Jurkat, Clone E6-1 (cell line): ENCODE measurements at regions not wholly inside any gene's neighbourhood (a gene's known extent, or its start where the extent isn't known, plus 50 kb on each side); places are given as distances from the start of the nearest gene placed in this dataset.
"Not testable (repeated sequence)": the region's sequence is repeated elsewhere in the genome, so short reads cannot be mapped to it uniquely, and the experiment has no call there.

Source experiments
- DNase-seq: peaks from one replicate; pipeline ENCODE4 v3.0.0-alpha.2; 2011; ENCODE audit warnings: low read depth, low spot score
- H3K4me3 ChIP-seq: 2 replicates; pipeline ENCODE4 v1.5.1; 2011; ENCODE audit warnings: mild to moderate bottlenecking, low read length, control low read depth, moderate library complexity

- DNase-seq: no peak
- H3K4me3 ChIP-seq: no peak overlapping the region
Measured at GRCh38 chr19:28074773-28075172, 1138.2 kb downstream of the UQCRFS1 start.

- H3K4me3 ChIP-seq: no peak overlapping the region
- DNase-seq: no peak
Measured at GRCh38 chr19:28067882-28068281, 1145.1 kb downstream of the UQCRFS1 start.

- H3K4me3 ChIP-seq: no peak overlapping the region
- no peak for DNase-seq
Measured at GRCh38 chr19:28066988-28067387, 1146.0 kb downstream of the UQCRFS1 start.

GRCh38 chr19:28066161-28066560, 1146.8 kb downstream of the UQCRFS1 start:
- DNase-seq: no peak
- no peak overlapping the region for H3K4me3 ChIP-seq

- DNase-seq: no peak
- no peak overlapping the region for H3K4me3 ChIP-seq
Measured at GRCh38 chr19:28065026-28065425, 1147.9 kb downstream of the UQCRFS1 start.

GRCh38 chr19:28063702-28064101, 1149.2 kb downstream of the UQCRFS1 start:
- no peak overlapping the region for H3K4me3 ChIP-seq

GRCh38 chr19:28061111-28061510, 1151.8 kb downstream of the UQCRFS1 start:
- no peak overlapping the region for H3K4me3 ChIP-seq
- no peak for DNase-seq

More at GRCh38 chr19:28063702-28064101, 1149.2 kb downstream of the UQCRFS1 start:
- DNase-seq: no peak

- not testable (repeated sequence) for H3K4me3 ChIP-seq, DNase-seq
Measured at GRCh38 chr19:28057026-28057425, 1155.9 kb downstream of the UQCRFS1 start.

- DNase-seq: peak; percentile 69
Measured at GRCh38 chr19:28051047-28051446, 1161.9 kb downstream of the UQCRFS1 start.

GRCh38 chr19:28049875-28050274, 1163.1 kb downstream of the UQCRFS1 start:
- no peak overlapping the region for H3K4me3 ChIP-seq
- DNase-seq: no peak

More at GRCh38 chr19:28051047-28051446, 1161.9 kb downstream of the UQCRFS1 start:
- H3K4me3 ChIP-seq: no peak overlapping the region

- H3K4me3 ChIP-seq: no peak overlapping the region
Measured at GRCh38 chr19:28046932-28047331, 1166.0 kb downstream of the UQCRFS1 start.

GRCh38 chr19:28045621-28046020, 1167.3 kb downstream of the UQCRFS1 start:
- no peak for DNase-seq
- H3K4me3 ChIP-seq: no peak overlapping the region

More at GRCh38 chr19:28046932-28047331, 1166.0 kb downstream of the UQCRFS1 start:
- no peak for DNase-seq

- DNase-seq: no peak
Measured at GRCh38 chr19:28044477-28044876, 1168.5 kb downstream of the UQCRFS1 start.

GRCh38 chr19:28042516-28042915, 1170.4 kb downstream of the UQCRFS1 start:
- DNase-seq: no peak
- H3K4me3 ChIP-seq: no peak overlapping the region

More at GRCh38 chr19:28044477-28044876, 1168.5 kb downstream of the UQCRFS1 start:
- H3K4me3 ChIP-seq: no peak overlapping the region

- no peak for DNase-seq
- no peak overlapping the region for H3K4me3 ChIP-seq
Measured at GRCh38 chr19:28039677-28040381, 1173.1 kb downstream of the UQCRFS1 start.

- no peak for DNase-seq
- no peak overlapping the region for H3K4me3 ChIP-seq
Measured at GRCh38 chr19:28037186-28037585, 1175.8 kb downstream of the UQCRFS1 start.

- H3K4me3 ChIP-seq: no peak overlapping the region
Measured at GRCh38 chr19:28036486-28036885, 1176.5 kb downstream of the UQCRFS1 start.

GRCh38 chr19:28034936-28035335, 1178.0 kb downstream of the UQCRFS1 start:
- no peak for DNase-seq
- H3K4me3 ChIP-seq: no peak overlapping the region

More at GRCh38 chr19:28036486-28036885, 1176.5 kb downstream of the UQCRFS1 start:
- DNase-seq: no peak

- H3K4me3 ChIP-seq: no peak overlapping the region
- no peak for DNase-seq
Measured at GRCh38 chr19:28028881-28029444, 1184.0 kb downstream of the UQCRFS1 start.

GRCh38 chr19:28027116-28027515, 1185.8 kb downstream of the UQCRFS1 start:
- DNase-seq: no peak
- H3K4me3 ChIP-seq: no peak overlapping the region

- DNase-seq: no peak
Measured at GRCh38 chr19:28026636-28027035, 1186.3 kb downstream of the UQCRFS1 start.

More at GRCh38 chr19:28026636-28027035, 1186.3 kb downstream of the UQCRFS1 start:
- no peak overlapping the region for H3K4me3 ChIP-seq
